GM19351 (cell line): ENCODE measurements at regions not wholly inside any gene's neighbourhood (a gene's known extent, or its start where the extent isn't known, plus 50 kb on each side); places are given as distances from the start of the nearest gene placed in this dataset.

Experiments used
- ATAC-seq: cut with Tn5 transposase; IDR thresholded peaks from one replicate; pipeline ENCODE4 v1.9.1; 2021; ENCODE audit warnings: mild to moderate bottlenecking, moderate library complexity; ENCODE audit not compliant: unreplicated experiment

DNA sequence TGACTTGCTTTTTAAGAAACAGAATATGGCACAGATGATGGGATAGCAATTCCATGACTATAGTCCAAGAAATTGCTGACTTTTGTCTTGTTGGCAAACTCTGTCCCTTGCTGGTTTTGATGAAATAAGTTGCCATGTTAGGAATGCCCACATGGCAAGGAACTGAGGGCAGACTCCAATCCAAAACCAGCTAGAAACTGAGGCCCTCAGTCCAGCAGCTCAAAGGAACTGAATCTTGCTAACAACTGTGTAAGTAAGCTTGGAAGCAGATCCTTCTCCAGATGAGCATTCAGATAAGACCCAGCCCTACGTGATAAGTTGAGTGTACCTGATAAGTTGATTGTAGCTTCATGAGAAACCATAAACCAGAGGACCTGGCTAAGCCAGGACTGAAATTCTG is 64.3 kb upstream of the BMPER start:
- no peak for ATAC-seq

DNA sequence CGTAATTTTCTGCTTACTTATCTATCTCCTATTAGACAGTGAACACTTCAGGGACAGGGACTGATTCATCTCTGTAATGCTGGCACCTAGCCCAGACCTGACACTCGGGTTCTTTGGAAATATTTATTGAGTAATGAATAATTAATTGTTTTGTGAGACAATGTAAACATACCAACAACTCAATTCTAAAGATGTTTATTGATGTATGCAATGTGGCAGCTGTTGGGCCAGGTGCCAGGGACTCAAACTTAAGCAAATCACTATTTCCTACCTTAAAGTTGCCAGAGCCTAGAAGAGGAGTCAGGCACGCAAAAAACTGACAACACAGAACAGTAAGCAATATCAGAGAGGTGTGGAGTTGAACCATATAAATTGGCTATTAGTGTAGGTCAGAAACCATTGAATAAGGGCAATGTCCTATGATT is 63.6 kb upstream of the BMPER start:
- no peak for ATAC-seq

DNA sequence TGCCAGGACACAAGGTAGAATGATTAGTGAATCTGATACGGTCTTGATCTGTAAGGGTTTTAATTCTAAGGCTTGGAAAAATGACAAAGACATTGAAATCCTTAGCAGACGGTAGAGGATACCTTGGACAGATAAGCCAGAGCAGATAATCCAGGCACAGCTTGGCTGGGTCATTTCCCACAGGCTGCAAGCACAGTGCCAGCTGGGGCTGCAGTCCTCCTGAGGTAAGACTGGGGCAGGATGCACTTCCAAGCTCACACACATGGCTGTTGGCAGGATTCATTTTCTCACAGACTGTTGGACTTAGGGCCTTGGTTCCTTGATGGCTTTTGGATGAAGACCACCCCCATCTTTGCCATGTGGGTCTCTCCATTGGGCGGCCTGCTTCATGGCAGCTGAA is 63.2 kb upstream of the BMPER start:
- no peak for ATAC-seq

DNA sequence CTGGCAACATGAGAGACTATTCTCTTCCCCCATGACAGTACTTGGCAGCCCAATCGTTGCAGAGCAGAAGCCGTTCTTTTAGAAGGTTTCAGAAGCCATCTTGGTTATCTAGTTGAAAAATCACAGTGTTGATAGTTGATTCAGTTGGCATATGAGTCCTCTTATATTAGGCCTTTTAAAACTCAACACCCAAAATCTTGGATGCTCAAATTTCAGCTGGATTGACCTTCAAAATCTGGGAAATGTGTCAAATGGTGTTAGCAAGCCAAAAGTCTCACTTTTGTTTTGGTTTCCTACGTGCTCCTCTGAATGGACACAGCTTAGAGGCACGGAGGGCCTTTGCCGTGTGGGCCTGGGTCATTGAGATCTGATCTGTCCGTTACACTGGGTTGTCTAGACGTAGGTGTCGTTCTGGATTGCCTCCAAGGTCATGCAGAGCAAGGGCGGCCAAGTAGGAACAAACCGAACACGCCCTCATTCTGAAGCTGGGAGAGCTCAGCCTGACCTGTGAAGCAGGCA is 59.3 kb upstream of the BMPER start:
- no peak for ATAC-seq

DNA sequence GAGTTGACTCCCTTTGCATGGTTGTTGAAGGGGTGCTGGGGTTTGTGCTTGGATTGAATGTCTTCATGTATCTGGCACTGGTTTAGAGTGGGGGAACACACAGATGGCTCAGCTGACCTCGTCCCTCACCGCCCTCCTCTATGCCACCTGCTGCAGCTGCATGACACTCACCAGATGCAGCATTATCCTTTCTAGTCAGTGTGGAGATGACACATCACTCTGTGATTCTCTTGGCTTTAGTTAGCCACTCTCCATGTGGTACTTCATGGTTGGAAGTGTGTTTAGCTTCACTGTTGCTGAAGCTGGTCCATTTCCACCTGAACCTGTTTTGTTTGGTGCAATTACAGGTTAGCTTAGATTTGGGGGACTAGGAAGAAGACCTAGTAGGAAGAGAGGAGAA is 56.3 kb upstream of the BMPER start:
- ATAC-seq: no peak

DNA sequence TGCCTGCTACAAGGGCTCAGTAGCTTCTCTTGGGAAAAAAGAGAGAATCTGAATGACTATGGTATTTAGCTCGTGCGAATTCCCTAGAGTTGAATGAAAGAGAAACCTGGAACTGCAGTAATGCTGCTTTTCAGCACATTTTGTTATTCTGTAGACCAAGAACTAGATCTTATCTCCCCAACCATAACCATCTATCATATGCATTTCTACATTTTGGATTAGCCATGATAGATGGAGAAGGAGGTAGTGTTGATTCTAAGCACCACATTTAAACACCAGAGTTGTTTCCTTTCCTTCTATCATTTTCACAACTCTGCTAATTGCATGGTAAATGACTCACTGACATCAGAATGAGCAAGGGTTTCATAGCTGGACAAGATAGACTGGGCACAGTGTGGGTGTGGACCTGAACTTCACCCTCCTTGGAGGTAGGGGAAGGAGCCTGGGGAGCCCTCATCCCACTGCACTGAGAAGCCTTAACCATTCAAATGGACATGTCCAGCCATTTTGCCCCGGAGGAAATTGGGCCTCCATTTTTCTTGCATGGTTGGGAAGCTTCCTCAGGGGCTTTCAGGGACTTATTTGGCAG is 55.3 kb upstream of the BMPER start:
- ATAC-seq: no peak

DNA sequence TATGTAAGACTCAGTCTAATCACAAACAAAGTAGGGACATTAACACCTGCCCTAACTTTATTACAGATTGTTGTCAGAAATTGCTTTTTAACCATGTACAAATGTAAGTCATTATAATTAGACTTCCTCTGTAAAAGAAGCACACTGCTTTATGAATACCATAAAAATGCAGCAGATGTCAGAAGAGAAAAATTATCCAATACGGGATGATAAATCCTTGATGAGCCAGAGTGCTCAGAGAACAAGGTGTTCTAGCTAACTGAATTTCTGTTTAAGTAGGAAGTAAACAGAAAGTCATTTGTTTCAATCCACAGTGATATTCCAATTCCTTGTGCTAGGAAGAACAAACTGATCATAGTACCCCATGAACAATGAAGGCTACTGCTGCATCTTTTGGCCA is 54.6 kb upstream of the BMPER start:
- no peak for ATAC-seq

DNA sequence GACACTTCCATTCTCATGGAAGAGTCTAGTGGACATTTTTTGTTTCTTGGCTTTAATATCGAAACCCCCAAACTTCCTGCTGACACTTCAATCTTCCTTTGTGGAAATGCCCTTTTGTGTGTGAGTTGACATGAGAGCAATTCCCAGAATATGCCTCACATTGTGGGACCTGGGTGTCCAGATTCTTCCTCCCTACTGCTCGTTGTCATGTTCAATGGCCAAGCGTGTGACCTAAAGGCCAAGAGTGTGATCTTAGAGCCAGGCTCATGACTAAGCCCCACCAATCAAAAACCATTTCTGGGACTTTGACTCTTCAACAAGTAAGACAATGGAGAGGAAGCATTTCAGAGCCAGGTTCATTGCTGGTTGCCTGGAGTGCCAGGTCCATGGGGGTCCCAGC is 52.5 kb upstream of the BMPER start:
- ATAC-seq: no peak

DNA sequence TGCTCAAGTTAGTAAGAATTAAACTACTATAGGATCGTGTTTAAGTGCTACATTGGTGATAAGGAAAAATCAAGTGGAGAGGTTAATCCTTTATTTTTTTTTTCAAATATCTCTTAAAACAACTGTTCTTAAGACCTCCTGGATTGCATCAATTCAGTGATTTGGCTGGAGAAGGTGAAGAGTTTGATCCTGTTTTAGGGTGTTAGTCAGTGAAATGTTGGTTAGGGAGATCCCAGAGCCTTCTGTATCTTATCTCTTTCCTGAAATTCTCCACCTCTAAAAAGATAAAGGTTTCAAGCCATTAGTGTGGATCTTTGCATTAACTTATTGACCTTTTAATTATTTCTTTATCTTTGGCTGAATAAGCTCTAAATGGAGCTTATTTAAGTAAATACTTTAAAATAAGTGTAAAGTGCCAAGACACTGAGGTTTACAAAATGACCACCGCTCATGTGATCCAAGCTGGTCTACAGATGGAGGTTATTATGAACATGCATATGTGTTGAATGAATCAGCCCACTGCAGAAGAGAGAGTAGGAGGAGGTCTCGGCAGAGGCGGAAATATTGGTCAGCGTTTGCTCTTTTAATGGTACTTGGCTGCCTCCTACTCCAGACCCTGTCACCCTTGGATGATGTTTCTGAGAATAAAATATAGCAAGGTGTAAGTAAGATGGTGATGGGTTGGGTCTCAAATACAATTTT is 51.8 kb upstream of the BMPER start:
- no peak for ATAC-seq

DNA sequence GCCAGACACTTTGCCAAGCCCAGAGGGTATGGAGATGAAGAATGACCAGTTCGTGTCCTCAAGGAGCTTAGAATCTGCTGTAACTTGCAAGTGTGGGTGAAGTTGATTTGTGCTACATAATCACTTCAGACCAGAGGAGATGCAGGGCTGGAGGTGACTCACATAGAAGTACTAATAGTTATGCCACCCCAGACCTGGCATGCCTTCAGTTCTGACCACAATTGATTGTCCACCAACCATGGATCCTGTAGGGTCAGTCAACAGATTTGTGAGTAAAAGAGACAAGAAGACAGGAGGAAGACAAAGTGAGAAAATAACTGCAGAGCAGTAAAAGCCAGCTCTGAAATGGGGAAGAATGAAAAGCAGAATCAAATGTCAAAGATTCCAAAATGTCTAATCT is 51.2 kb upstream of the BMPER start:
- no peak for ATAC-seq

DNA sequence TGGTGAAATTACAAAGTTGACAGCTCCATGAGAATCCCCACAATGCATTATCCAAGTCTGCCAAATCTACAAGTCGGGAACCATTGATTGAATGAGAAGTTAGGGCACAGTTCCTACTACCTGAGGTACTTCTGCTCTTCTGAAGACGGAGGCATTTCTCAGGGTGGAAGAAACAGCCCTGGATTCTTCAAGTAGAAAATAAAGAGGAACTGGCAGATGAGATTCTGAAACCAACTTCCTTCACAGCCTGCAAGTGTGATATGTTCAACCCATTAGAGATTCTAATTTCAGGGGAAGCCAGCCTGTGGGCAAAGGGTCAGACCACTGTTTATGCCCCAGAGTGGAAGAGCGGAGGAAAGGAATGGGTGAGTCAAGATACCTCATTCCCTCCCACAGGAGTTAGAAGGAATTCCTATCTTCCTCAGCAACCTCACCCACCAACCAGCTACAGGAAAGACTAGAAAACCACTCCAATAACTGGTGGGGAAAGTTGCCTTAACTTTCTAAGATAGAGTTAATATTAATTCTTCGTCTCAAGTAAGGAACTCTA is 50.5 kb upstream of the BMPER start:
- no peak for ATAC-seq
